Urothelium cell line (cell line): ENCODE measurements at regions not wholly inside any gene's neighbourhood (a gene's known extent, or its start where the extent isn't known, plus 50 kb on each side); places are given as distances from the start of the nearest gene placed in this dataset.

Experiments
- DNase-seq: peaks from one replicate; pipeline ENCODE4 v3.0.0; 2011; ENCODE audit warnings: low spot score, mixed read lengths
- FAIRE-seq: peaks from 2 replicates; lab custom pipeline; 2011; peaks lifted over from hg19 to GRCh38; lab: Jason Lieb, UNC

DNA sequence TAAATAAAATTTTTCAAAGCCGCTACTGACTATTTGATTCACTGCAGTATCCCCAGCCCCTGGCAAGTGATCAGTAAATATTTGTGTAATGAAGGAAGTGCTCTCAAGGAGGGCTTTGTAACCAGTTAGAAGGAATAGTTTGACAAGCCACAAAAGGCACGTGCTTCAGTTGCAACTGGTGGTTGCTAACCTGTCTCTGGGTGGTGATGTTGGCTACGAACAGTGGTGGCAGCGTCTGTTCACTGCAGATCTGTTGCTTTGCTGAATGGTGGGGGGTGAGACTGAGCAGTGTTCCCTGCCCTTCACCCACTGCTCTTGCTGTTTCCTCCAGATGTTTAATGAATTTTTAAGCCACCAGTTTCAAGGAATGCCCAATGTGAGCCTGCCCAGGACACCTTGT, 73.9 kb upstream of the SIX2 start:
- DNase-seq (no peak), FAIRE-seq (no peak)

- FAIRE-seq (no peak), DNase-seq (no peak)
Measured at GRCh38 chr2:45074713-45075112, 65.5 kb upstream of the SIX2 start.

DNA sequence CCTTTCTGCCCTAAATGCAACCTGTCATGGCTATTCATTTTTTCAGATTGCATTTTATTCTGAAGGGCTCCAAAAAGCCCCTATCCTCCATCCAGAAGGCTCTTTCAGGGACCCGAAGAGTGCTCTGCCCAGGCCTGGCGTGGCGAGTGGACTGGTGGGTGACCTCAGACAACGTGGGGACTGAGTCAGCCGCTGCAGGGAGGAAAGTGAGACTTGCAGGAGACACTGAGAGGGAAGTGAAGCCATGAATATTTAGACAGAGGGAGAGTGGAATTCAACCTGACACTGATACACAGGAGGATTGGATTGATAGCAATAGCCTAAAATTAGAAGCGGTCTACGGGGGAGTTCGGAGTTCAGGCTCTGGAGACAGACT, 63.6 kb upstream of the SIX2 start:
- FAIRE-seq (no peak), DNase-seq (no peak)

GRCh38 chr2:45072064-45072861, 63.0 kb upstream of the SIX2 start:
- FAIRE-seq = peak; percentile 32

GRCh38 chr2:45070113-45070652, 60.9 kb upstream of the SIX2 start:
- no peak for FAIRE-seq
- DNase-seq = no peak

More at GRCh38 chr2:45072064-45072861, 63.0 kb upstream of the SIX2 start:
- no peak for DNase-seq

GRCh38 chr2:45069684-45070083, 60.4 kb upstream of the SIX2 start:
- no peak for FAIRE-seq

GRCh38 chr2:45068571-45069140, 59.4 kb upstream of the SIX2 start:
- FAIRE-seq (no peak), DNase-seq (no peak)

More at GRCh38 chr2:45069684-45070083, 60.4 kb upstream of the SIX2 start:
- DNase-seq = no peak

- FAIRE-seq (no peak), DNase-seq (no peak)
Measured at GRCh38 chr2:45067859-45068570, 58.8 kb upstream of the SIX2 start.
